ENCODE measurements at regions not wholly inside any gene's neighbourhood (a gene's known extent, or its start where the extent isn't known, plus 50 kb on each side); places are given as distances from the start of the nearest gene placed in this dataset.
"Not testable (repeated sequence)": the region's sequence is repeated elsewhere in the genome, so short reads cannot be mapped to it uniquely, and the experiment has no call there.

DNA sequence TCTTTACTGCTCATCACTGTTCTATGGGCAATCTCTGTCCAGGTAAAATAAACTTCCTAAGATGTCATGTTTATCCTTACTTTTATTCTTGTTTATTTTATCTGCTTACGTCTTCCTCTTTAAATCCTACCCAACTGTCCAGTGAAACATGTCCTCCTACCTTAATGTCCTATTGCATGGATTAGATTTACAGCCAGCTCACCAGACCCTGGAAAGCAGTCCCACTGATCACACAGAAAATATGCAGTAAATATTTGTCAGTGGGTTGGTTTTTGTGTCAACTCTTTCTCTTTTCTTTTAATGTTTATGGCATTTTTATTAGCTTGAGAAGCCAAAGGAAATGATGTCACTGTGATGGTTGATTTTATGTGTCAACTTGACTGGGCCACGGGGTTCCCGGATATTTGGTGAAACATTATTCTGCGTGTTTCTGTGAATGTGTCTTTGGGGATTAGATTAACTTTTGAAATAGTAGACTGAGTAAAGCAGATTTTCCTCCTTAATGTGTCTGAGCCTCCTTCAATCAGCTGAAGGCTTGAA lies 258.3 kb downstream of the SRGAP2C start:
- no peak for DNase-seq (ENCODE audit: low read depth, low spot score)

DNA sequence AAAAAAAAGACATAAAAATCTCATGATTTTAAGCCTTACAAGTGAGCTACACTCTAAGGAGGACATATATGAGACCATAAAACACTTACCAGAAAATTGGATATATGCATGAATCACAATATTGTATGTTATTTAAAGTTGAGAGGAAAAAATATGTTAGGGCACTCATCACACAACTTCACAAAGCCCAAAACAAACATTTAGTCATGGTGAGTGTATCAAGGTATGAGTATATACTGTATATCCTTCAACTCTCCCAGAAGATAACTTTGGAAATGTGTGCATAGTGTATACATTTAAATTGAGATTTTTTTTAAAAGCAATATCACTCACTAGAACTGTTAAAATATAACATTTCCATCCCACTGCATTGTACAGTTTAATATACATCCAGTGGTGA lies 259.3 kb downstream of the SRGAP2C start:
- DNase-seq (ENCODE audit: low read depth, low spot score), result no peak

DNA sequence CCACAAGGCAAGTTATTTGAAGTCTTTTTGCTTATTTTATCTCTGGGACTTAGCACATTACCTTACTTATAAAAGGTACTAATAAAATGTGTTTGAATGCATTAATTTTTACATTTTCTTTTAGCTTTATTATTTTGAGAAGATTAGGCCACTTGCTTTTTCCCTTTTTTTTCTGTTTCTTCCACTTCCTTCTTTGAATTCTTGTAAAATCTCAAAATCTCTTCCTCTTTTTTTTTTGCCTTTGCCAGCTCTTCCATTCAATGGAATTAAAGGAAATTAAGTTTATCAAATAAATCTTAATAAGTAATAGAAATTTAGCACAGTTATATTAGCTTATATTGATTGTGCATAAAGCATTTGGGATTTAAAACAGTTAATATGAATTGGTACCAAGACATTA lies 260.9 kb downstream of the SRGAP2C start:
- DNase-seq (ENCODE audit: low read depth, low spot score), result no peak

DNA sequence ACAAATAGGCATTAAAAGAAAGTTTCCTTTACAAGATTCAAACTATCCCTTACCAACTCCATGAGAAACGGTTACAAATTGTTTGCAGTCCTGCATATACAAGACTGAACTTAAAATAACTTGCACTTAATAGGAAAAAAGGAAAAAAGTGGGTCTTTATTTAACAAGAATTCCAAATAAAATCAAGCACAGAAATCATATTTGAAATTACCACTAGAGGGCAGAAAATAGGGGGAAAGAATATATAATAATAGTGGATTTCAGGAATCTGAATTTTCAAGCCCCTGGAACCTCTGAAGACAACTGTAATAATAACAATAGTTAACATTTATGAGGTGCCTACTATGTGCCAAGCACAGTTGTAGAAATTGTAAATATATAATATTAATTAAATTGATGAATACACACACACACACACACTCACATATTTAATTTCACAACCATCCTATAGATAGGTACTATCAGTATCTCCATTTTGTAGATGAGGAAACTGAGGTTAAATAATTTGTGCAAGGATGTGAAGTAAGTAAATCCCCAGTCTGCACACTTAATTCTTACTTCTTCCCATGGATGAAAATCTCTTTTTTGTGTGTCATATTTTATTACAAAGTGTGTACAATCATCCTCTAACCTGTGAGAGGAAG lies 262.6 kb downstream of the SRGAP2C start:
- not testable (repeated sequence) for DNase-seq (ENCODE audit: low read depth, low spot score)

DNA sequence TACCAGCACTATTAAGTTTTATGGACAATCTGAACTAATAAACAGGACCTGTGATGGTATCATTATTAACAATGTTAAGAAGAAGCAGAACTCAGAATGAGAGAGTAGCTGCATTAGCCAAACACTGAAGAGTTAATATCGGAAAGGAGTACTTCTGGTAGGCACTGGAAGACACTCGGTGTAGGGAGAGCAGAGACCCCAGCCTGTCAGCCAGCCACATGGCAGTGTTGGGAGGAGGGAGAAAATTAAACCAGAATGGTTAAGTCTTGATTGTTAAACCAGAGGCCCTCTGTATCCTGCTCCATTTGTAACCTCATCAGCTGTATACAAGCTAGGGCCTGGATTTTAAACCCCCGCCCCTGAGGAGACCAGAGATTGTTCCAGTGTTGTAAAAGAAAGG lies 263.3 kb downstream of the SRGAP2C start:
- DNase-seq (ENCODE audit: low read depth, low spot score), result not testable (repeated sequence)

DNA sequence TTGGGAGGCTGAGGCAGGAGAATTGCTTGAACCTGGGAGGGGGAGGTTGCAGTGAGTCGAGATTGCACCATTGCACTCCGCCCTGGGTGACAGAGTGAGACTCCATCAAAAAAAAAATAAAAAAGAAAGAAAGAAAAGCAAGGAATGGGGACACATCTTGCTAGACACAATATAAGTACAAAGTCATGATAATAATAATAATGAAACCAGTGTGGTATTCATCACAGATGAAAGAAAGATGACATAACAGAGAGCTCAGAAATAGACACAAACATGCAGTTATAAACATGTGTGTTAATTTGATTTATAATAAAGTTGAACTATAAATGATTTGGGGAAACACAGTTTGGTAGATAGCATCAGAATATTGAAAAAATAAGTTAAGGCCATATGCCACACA lies 264.1 kb downstream of the SRGAP2C start:
- no peak for DNase-seq (ENCODE audit: low read depth, low spot score)

DNA sequence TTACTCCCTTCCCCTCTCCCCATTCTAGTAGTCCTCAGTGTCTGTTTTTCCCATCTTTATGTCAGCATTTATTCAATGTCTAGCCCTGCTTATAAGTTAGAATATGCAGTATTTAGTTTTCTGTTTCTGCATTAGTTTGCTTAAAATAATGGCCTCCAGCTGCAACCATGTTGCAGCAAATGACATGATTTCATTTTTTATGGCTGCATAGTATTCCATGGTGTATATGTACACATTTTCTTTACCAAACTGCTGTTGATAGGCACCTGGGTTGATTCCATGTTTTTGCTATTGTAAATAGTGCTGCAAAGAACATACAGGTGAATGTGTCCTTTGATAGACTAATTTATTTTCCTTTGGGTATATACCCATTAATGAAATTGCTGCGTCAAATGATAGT lies 267.7 kb downstream of the SRGAP2C start:
- no peak for DNase-seq (ENCODE audit: low read depth, low spot score)

DNA sequence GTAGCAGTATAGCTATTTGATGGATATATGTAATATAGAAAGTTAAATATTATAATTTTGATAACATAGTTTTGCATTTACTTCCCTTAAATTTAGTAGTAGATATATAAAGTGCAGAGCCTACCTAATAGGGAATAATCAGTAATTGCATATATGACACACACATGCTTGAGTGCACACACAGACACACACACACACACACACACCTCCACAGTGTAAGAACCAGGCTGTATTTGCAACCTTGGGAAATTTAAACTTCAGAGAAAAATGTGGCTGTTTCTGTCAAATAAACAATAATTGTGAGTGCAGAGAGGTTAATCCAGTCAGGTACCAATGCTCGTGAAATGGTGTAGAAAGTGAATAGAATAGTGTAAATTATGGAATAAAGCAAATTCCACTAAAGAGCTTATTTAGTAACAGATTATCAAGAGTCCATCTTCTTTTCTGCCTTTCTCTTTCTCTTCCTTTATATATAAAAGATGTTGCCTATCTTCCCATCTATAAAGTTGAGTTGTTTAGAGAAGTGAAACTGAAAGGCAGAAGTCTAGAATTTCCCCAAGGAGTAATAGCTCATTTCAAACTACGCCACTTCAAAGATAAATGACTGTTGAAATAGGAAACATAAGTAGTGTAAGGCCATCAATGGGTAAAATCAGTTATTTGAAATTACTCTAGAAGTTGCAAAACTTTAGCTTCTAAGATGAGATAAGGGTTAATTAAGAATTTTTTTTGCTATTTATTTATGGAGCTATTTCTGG lies 273.7 kb downstream of the SRGAP2C start:
- DNase-seq (ENCODE audit: low read depth, low spot score), result no peak

DNA sequence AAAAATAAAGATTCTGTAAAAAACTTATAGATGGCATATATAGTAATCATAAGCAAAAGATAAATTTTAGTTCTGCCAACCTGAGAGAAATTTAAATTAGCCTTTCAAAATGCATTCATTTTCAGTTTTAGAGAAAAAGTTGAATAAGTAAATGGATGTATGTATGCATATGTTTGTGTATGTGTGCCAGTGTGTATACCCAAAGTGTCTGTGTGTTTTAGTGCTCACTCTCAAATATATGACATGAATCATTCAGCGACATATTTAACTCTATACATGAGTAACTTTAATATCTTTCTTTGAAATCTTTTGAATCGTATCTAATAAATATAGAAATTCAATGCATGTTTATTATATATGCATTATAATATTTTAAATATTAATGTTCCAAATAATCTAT lies 274.5 kb downstream of the SRGAP2C start:
- DNase-seq (ENCODE audit: low read depth, low spot score), result no peak

DNA sequence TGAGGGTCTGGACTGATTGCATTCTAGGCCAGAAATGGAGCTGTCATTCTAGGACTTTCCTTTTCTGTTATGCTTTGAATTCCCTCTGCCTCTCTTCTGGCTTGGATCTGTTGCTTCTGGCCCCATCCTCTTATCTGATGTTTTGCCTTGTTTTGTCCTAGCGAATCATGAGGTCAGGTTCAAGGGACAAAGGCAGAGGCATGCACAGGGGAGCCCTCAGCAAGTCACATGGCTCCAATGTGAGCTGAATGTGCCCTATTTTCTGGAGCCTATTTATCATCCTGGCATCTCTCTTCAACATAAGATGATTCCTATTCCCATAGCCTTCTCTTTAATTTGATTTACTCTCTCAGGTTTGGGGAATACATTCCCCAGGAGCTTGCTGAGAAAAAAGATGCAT lies 284.6 kb downstream of the SRGAP2C start:
- not testable (repeated sequence) for DNase-seq (ENCODE audit: low read depth, low spot score)

DNA sequence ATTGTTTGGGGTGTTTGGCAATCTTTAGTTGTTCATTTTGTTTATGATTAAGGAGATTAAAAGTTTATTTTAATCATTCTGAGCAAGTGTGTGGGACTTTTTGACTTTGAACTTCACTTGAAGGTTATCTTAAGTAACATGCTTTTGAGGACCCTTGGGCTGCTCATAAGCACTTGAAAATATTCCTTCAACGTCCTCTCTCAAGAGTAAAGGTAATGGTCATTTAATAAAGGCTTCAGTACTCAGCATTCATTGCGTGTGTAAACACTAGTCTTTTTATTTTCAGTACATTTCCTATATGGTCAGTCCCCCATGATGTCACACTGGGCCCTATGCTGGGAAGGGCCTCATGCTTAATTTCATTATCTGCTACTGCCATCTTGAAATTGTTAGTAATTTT lies 285.6 kb downstream of the SRGAP2C start:
- not testable (repeated sequence) for DNase-seq (ENCODE audit: low read depth, low spot score)

DNA sequence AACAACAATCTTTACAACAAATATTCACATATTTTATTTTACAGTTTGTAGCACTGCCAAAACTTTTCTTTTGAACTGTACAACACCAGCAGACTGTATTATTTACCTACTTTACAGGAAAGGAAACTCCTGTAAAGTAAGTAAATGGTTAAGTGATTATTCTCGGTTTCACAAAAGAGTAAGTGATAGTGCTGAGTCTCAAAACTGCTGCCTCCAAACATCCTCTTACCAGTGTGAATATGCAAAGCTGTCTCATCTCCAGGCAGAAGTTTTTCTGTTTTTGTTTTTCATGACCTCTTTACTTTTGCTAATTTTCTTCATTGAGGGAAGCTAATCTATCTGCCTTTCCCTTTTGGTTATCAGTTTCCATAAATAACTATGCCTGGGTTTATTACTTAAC lies 286.7 kb downstream of the SRGAP2C start:
- DNase-seq (ENCODE audit: low read depth, low spot score), result no peak

DNA sequence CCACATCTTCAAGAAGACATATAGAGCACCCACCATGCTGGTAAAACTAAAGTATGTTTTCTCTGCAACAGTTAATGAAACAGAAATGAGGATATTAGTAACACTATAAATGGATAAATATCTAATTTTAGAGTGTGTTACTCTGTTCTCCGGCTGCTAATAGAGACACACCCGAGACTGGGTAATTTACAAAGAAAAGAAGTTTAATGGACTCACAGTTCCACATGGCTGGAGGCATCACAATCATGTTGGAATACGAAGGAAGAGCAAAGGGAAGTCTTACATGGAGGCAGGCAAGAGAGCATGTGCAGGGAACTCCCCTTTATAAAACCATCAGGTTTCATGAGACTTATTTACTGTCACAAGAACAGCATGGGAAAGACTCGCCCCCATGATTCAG lies 287.2 kb downstream of the SRGAP2C start:
- no peak for DNase-seq (ENCODE audit: low read depth, low spot score)

DNA sequence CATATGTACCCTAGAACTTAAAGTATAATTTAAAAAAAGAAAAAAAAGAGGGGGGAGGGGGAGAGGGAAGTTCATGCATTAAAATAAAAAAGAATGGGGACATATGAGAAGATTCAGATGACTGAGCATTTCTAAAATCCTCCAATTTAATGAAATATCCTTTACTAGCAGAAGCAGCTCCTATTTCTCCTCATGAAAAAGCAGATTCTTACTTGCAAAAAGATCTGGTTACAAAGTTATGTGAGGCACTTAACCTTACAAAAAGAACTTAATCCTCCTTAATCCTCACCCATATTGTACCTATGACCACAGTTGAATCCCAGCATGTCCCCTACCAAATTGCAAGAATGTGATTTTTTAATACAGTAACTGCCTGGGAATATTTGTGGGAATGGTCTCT lies 298.5 kb downstream of the SRGAP2C start:
- DNase-seq (ENCODE audit: low read depth, low spot score), result no peak

DNA sequence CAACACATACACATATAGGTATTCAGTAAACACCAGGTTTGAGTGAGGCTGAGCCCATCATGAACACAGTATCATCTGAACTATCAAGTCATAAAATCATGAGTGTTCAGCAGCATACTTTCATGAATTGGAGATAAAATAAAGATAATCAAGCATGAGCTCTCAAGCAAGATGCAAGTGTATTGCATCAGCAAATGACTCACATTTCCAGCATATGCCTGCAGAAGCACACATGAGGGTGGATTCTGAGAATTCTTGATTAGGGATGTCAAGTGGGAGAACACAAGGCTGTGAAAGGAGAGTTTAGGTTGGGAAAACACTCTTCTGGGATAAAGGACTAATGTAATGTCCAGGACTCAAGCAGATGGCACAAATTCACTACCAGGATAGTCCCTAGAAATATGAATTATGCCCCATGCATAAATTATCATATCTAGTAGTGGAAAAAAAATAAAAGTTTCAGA lies 299.2 kb downstream of the SRGAP2C start:
- DNase-seq (ENCODE audit: low read depth, low spot score), result no peak

DNA sequence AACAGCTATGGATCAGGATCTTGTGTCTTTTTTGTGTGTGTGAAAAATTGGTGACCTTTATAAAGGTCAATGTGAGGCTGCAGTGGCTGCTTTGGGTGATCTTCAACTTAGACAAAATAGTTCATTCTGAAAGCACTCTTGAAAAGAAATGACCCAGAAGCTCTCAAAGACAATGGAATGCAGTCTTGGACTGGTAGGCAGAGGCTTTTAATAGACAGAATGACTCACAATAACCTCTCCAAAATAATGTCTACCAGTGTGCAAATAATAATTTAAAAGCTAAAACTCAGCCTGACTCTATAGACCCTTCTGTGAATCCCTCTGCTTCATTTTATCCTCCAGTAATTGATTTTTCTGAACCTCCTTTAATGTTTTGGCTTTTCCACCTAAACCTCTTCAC lies 310.0 kb downstream of the SRGAP2C start:
- DNase-seq (ENCODE audit: low read depth, low spot score), result not testable (repeated sequence)

DNA sequence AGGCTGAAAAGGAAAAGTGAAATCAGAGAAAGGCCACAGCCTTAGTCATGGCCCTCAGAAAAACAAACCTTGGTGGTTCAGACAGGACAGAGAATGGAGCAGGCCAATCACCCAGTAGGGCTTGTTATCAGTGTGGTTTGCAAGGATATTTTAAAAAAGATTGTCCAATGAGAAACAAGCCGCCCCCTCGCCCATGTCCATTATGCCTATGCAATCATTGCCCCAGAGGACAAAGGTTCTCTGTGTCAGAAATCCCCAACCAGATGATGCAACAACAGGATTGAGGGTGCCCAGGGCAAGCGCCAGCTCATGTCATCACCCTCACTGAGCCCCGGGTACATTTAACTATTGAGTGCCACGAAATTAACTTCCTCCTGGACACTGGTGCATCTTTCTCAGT lies 326.7 kb downstream of the SRGAP2C start:
- DNase-seq (ENCODE audit: low read depth, low spot score), result not testable (repeated sequence)

DNA sequence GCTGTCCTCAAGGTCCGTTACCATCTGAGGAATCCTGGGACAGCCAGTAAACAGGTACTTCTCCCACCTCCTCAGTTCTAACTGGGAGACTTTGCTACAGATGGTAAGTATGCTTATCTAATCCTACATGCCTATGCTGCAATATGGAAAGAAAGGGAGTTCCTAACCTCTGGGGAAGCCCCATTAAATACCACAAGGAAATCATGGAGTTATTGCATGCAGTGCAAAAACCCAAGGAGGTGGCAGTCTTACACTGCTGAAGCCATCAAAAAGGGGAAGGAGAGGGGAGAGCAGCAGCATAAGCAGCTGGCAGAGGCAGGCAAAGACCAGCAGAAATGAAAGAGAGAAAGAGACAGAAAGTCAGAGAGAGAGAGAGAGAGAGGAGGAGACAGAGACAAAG lies 327.1 kb downstream of the SRGAP2C start:
- not testable (repeated sequence) for DNase-seq (ENCODE audit: low read depth, low spot score)

DNA sequence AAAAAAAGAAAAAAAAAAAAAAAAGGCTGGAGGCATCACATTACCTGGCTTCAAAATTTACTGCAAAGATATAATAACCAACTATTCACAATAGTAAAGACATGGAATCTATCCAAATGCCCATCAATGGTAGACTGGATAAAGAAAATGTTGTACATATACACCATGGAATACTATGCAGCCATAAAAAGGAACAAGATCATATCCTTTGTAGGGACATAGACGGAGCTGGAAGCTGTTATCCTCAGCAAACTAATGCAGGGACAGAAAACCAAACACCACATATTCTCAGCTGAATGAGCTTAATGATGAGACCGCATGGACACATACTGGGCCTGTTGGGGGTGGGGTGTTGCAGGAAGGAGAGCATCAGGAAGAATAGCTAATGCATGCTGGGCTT lies 330.5 kb downstream of the SRGAP2C start:
- no peak for DNase-seq (ENCODE audit: low read depth, low spot score)

DNA sequence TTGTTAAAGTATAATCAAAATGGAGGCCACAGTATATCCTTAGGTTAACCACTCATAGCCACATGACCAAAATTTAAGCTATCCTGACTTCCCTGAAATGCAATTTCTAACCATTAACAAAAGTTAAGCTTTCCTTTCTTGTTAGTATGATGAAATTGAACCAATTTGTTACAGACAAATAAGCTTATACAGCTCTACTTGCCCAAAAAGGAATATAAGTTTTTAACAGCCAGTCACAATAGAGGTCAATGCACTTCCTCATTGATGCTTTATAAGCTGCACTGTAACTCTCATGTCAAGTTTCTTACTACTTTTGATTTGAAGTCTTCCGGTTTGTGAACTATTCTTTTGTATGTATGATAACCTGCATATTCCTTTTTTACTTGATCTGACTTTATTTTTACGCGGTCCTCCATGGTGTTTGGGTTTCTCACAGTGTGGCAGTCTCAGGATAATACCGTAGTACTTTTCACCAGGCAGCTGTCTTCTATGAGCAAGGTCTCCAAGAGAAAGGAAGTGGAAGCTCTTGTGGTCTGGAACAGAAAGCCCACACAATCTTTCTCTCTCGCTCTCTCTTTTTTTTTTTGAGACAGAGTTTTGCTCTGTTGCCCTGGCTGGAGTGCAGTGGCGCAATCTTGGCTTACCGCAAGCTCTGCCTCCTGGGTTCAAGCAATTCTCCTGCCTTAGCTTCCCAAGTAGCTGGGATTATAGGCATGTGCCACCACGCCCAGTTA lies 331.6 kb downstream of the SRGAP2C start:
- no peak for DNase-seq (ENCODE audit: low read depth, low spot score)

DNA sequence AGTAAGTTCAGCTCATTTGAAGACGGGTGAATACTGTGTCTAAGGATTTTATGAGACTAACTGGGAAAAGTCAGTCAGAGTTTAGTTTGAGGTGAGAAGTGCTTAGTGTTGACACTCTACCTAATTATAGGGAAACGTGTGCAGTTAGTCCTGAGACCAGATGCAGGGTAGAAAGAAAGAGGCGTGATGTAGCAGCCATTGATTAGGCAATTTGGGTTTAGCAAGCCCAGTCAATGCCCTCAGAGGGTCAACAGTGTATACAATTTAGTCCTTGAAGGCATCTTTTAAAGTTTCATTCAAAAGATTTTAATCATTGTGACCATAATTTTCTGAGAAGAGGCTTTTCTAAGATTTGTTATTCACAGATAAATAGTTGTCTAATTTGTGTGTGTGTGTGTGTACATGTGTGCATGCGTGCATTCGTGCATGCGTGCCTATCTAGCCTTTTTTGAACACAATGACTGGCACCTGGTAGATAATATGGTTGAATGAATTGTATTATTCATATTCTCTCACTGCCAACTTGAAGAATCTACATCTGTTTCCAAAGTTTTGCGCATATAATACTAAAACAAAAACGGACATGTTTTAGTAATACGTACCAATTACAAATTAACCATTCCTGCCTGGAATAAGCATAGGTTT lies 332.9 kb downstream of the SRGAP2C start:
- DNase-seq (ENCODE audit: low read depth, low spot score), result no peak

DNA sequence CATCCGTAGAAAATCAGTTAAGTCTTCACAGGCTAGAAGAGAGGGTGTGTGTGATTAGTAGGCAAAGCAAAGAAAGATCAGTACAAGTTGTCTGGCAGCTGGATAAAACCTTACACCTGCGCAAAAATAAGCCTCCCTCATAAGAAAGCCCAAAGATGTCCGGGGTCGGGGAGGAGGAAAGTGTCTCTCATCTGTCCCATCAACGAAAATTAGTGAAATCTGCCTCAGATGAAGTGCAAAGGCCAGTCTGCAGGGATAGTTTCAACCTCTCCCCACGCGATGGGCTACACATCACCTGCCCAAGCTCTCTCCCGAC lies 333.9 kb downstream of the SRGAP2C start:
- DNase-seq (ENCODE audit: low read depth, low spot score), result no peak
